ENCODE measurements at regions not wholly inside any gene's neighbourhood (a gene's known extent, or its start where the extent isn't known, plus 50 kb on each side); places are given as distances from the start of the nearest gene placed in this dataset.

DNA sequence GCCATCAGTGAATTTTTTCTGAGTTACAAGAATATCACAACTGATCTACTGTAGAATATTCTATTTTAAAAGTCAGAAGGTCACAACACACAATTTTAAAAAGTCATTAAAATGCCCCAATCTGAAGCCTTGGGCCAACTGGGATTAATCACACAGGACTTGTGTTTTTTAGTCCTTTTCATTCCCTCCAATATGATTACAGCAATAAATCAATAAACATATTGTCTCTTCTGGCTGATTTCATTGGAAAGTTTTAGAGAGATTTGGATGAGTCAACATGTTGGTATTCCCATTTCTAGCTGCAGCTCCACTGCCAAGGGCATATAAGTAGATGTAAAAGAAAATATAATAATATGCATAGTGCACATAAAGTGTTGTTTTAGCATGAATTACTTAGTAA, 85.8 kb downstream of the NIBAN1 start:
- TF ChIP-seq, protein P1, sequence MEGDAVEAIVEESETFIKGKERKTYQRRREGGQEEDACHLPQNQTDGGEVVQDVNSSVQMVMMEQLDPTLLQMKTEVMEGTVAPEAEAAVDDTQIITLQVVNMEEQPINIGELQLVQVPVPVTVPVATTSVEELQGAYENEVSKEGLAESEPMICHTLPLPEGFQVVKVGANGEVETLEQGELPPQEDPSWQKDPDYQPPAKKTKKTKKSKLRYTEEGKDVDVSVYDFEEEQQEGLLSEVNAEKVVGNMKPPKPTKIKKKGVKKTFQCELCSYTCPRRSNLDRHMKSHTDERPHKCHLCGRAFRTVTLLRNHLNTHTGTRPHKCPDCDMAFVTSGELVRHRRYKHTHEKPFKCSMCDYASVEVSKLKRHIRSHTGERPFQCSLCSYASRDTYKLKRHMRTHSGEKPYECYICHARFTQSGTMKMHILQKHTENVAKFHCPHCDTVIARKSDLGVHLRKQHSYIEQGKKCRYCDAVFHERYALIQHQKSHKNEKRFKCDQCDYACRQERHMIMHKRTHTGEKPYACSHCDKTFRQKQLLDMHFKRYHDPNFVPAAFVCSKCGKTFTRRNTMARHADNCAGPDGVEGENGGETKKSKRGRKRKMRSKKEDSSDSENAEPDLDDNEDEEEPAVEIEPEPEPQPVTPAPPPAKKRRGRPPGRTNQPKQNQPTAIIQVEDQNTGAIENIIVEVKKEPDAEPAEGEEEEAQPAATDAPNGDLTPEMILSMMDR (IDR thresholded peaks at IDR 0.05; ENCODE audit: low read depth, low read length, poor library complexity, severe bottlenecking): no peak
- TF ChIP-seq EZH2phosphoT487 (IDR thresholded peaks at IDR 0.05; ENCODE audit: borderline replicate concordance, low read length): no peak

Measured in DOHH2 (cell line).